Panc1 (cell line): ENCODE measurements at regions not wholly inside any gene's neighbourhood (a gene's known extent, or its start where the extent isn't known, plus 50 kb on each side); places are given as distances from the start of the nearest gene placed in this dataset.

Experiments used
- ATAC-seq: fragments of 200-7000 bp; cut with Tn5 transposase; 2 replicates; pipeline ENCODE4 v1.9.1; 2020; ENCODE audit warnings: mild to moderate bottlenecking, moderate library complexity
- BruUV-seq: library from RNA; stranded (reverse); fragments of 400-500 nt; replicated peaks from 2 replicates; lab custom pipeline; 2021; lab: Mats Ljungman, UMichigan
- CTCF ChIA-PET: fragments of 300-600 bp; sonication (Branson Sonifier 250); formaldehyde crosslinking; loops from one replicate; lab custom pipeline; 2022; ENCODE audit warnings: antibody characterized with exemption; lab: Charles Lee
- POLR2A ChIA-PET: fragments of 300-600 bp; sonication (Branson Sonifier 250); formaldehyde crosslinking; loops from one replicate; lab custom pipeline; 2022; ENCODE audit warnings: antibody characterized with exemption; lab: Charles Lee
- DNase-seq: peaks from one replicate; pipeline ENCODE4 v3.0.0-alpha.2; 2010; ENCODE audit warnings: low read depth, low spot score
- H3K27ac ChIP-seq: 2 replicates; pipeline ENCODE4 v1.5.1; 2011; ENCODE audit warnings: mild to moderate bottlenecking, low read length, inconsistent platforms
- H3K27me3 ChIP-seq: fragments of 200-500 bp; sonication (Bioruptor generic); 2 replicates; pipeline ENCODE4 v1.6.0; 2014; ENCODE audit warnings: low read length, inconsistent platforms; ENCODE audit not compliant: control insufficient read depth, insufficient read depth
- H3K36me3 ChIP-seq: fragments of 200-500 bp; sonication (Bioruptor generic); 2 replicates; pipeline ENCODE4 v1.5.1; 2014; ENCODE audit warnings: inconsistent platforms, mild to moderate bottlenecking, low read length, moderate library complexity; ENCODE audit not compliant: control insufficient read depth, insufficient read depth
- H3K4me1 ChIP-seq: 2 replicates; pipeline ENCODE4 v1.5.1; 2011; ENCODE audit warnings: inconsistent platforms, mild to moderate bottlenecking, low read length, moderate library complexity; ENCODE audit not compliant: control insufficient read depth, insufficient read depth
- H3K4me3 ChIP-seq, 2 experiments: 2 replicates each; pipeline ENCODE4 v1.5.1; 2011 to 2012; ENCODE audit warnings: low read depth in 2 of 2, low read length in 2 of 2, mild to moderate bottlenecking in 2 of 2, inconsistent platforms in 1 of 2, moderate library complexity in 1 of 2
- H3K9me3 ChIP-seq: fragments of 200-500 bp; sonication (Bioruptor generic); 2 replicates; pipeline ENCODE4 v1.5.1; 2014; ENCODE audit warnings: low read depth, mild to moderate bottlenecking, inconsistent platforms, low read length, moderate library complexity; ENCODE audit not compliant: control insufficient read depth, insufficient read depth
- POLR2AphosphoS5 ChIP-seq: IDR thresholded peaks from 2 replicates; pipeline ENCODE4 v1.6.1; 2012; ENCODE audit warnings: mild to moderate bottlenecking, low read depth, low read length, moderate library complexity
- SIN3A ChIP-seq: IDR thresholded peaks from 2 replicates; pipeline ENCODE4 v1.6.1; 2012; ENCODE audit warnings: low read depth, mild to moderate bottlenecking, low read length, moderate library complexity, borderline replicate concordance; ENCODE audit not compliant: insufficient read depth
- TCF7L2 ChIP-seq: IDR thresholded peaks from 2 replicates; pipeline ENCODE4 v1.6.1; 2011; ENCODE audit warnings: mild to moderate bottlenecking, low read depth, low read length, inconsistent platforms
- in situ Hi-C: cut with HindIII; loops from 2 replicates; pipeline ENCODE4 v1.10.0; 2016; ENCODE audit warnings: low sequenced_read_pairs, low pct_unique_long_range_greater_than_20kb
- intact Hi-C: fragments of 100-400 bp; cut with micrococcal nuclease; formaldehyde crosslinking; loops from one replicate; pipeline ENCODE4 v1.10.0; 2022; ENCODE audit not compliant: unreplicated experiment
- TF ChIP-seq, protein P1 (sequence below): fragments of 450-650 bp; IDR thresholded peaks from 2 replicates; pipeline ENCODE4 v1.5.1; 2017; ENCODE audit warnings: mild to moderate bottlenecking
- TF ChIP-seq, protein P2 (sequence below), 2 experiments: IDR thresholded peaks; 2 replicates each; pipeline ENCODE4 v1.6.1; 2011 to 2012; ENCODE audit warnings: low read depth in 2 of 2, control low read depth in 1 of 2, low read length in 1 of 2, mild to moderate bottlenecking in 1 of 2, moderate library complexity in 1 of 2; ENCODE audit not compliant: insufficient read depth in 1 of 2

DNA sequence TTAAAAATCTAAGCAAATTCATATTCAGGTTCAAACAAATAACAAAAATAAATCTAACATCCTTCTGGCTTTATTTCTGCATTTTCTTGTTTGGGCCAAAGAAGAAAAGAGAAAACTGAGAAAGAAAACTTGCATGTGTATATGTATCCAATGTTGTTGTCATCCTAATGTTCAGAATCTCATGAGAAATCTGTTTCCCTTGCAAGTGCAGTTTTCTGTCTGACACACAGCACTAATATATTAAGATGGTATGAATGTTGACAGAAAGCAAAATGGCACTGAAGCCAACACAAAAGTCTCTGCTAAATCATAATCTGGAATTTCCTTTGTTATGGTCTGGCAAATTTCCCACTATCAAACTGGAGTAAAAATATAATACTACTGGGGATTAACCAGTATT lies 235.9 kb downstream of the HGF start:
- ATAC-seq (no peak), DNase-seq (no peak)
- BruUV-seq = no TSS peak
- Histone ChIP-seq H3K36me3 (no peaks in the 10 kb centered on the region), H3K9me3 (no peaks in the 10 kb centered on the region), H3K27me3 (no peaks in the 10 kb centered on the region), H3K4me1 (no peaks in the 10 kb centered on the region), H3K4me3 (no peak overlapping the region), H3K27ac (no peak overlapping the region)
- in situ Hi-C loops (no loop called here), intact Hi-C loops (no loop called here)
- TF ChIP-seq TCF7L2 (no peak), SIN3A (no peak), POLR2AphosphoS5 (no peak)
- TF ChIP-seq, protein P1, sequence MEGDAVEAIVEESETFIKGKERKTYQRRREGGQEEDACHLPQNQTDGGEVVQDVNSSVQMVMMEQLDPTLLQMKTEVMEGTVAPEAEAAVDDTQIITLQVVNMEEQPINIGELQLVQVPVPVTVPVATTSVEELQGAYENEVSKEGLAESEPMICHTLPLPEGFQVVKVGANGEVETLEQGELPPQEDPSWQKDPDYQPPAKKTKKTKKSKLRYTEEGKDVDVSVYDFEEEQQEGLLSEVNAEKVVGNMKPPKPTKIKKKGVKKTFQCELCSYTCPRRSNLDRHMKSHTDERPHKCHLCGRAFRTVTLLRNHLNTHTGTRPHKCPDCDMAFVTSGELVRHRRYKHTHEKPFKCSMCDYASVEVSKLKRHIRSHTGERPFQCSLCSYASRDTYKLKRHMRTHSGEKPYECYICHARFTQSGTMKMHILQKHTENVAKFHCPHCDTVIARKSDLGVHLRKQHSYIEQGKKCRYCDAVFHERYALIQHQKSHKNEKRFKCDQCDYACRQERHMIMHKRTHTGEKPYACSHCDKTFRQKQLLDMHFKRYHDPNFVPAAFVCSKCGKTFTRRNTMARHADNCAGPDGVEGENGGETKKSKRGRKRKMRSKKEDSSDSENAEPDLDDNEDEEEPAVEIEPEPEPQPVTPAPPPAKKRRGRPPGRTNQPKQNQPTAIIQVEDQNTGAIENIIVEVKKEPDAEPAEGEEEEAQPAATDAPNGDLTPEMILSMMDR = no peak
- TF ChIP-seq, protein P2, sequence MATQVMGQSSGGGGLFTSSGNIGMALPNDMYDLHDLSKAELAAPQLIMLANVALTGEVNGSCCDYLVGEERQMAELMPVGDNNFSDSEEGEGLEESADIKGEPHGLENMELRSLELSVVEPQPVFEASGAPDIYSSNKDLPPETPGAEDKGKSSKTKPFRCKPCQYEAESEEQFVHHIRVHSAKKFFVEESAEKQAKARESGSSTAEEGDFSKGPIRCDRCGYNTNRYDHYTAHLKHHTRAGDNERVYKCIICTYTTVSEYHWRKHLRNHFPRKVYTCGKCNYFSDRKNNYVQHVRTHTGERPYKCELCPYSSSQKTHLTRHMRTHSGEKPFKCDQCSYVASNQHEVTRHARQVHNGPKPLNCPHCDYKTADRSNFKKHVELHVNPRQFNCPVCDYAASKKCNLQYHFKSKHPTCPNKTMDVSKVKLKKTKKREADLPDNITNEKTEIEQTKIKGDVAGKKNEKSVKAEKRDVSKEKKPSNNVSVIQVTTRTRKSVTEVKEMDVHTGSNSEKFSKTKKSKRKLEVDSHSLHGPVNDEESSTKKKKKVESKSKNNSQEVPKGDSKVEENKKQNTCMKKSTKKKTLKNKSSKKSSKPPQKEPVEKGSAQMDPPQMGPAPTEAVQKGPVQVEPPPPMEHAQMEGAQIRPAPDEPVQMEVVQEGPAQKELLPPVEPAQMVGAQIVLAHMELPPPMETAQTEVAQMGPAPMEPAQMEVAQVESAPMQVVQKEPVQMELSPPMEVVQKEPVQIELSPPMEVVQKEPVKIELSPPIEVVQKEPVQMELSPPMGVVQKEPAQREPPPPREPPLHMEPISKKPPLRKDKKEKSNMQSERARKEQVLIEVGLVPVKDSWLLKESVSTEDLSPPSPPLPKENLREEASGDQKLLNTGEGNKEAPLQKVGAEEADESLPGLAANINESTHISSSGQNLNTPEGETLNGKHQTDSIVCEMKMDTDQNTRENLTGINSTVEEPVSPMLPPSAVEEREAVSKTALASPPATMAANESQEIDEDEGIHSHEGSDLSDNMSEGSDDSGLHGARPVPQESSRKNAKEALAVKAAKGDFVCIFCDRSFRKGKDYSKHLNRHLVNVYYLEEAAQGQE (IDR thresholded peaks at IDR 0.05; ENCODE audit: insufficient read depth in 1 of 2, low read depth in 2 of 2, low read length in 1 of 2) = no peak
- CTCF ChIA-PET = no interaction called here
- POLR2A ChIA-PET = no interaction called here

DNA sequence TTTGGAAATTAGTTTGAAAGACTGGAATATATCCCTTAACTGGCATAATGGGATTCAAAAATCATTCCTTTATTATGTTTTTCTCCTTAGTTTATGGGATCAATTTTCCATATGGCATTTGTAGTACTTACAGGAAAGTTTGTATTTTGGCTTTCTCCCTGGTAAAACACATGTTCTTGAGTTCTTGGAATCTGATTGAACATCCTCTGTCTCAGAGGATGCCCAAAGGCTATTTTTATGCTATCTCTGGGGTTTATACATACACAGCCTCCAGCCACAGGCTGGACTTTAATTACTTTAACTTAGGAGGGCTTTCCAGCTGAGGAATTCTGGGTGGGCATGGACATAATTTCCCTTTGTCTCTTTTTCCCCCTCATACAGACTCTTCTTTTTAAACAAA lies 236.4 kb downstream of the HGF start:
- Histone ChIP-seq H3K27ac (no peak overlapping the region), H3K9me3 (no peaks in the 10 kb centered on the region), H3K4me1 (no peaks in the 10 kb centered on the region), H3K36me3 (no peaks in the 10 kb centered on the region), H3K27me3 (no peaks in the 10 kb centered on the region), H3K4me3 (no peak overlapping the region)
- BruUV-seq = no TSS peak
- ChIA-PET CTCF (no interaction called here), POLR2A (no interaction called here)
- in situ Hi-C loops (no loop called here), intact Hi-C loops (no loop called here)
- TF ChIP-seq SIN3A = no peak
- no peak for TF ChIP-seq POLR2AphosphoS5
- no peak for TF ChIP-seq TCF7L2
- TF ChIP-seq, protein P1 = no peak
- TF ChIP-seq, protein P2 (IDR thresholded peaks at IDR 0.05; ENCODE audit: insufficient read depth in 1 of 2, low read depth in 2 of 2, low read length in 1 of 2) = no peak
- DNase-seq (no peak), ATAC-seq (no peak)
